ENCODE measurements at regions not wholly inside any gene's neighbourhood (a gene's known extent, or its start where the extent isn't known, plus 50 kb on each side); places are given as distances from the start of the nearest gene placed in this dataset.

GRCh38 chr20:22305381-22305780, 279.0 kb downstream of the FOXA2 start:
- no peak for DNase-seq
- H3K9me3 ChIP-seq: no peaks in the 10 kb centered on the region

GRCh38 chr20:22303523-22303922, 280.8 kb downstream of the FOXA2 start:
- Histone ChIP-seq H3K9me3 (no peaks in the 10 kb centered on the region), H3K4me1 (no peaks in the 10 kb centered on the region), H3K4me3 (no peak overlapping the region), H3K36me3 (no peaks in the 10 kb centered on the region), H3K27ac (no peak overlapping the region), H3K27me3 (no peaks in the 10 kb centered on the region)
- 69 to 71% methylated on average over 3 of the region's 3 CpGs for WGBS, 2 donors
- no peak for ATAC-seq (ENCODE audit: low FRiP score in 2 of 2)
- no peak for TF ChIP-seq POLR2AphosphoS5 (IDR thresholded peaks at IDR 0.05)
- TF ChIP-seq CTCF (IDR thresholded peaks at IDR 0.05): no peak
- no peak for TF ChIP-seq EP300 (IDR thresholded peaks at IDR 0.05)
- no peak for TF ChIP-seq POLR2A (IDR thresholded peaks at IDR 0.05)
- DNase-seq: no peak

More at GRCh38 chr20:22305381-22305780, 279.0 kb downstream of the FOXA2 start:
- no peak for ATAC-seq (ENCODE audit: low FRiP score in 2 of 2)
- Histone ChIP-seq H3K27me3 (no peaks in the 10 kb centered on the region), H3K4me3 (no peak overlapping the region), H3K27ac (no peak overlapping the region), H3K36me3 (no peaks in the 10 kb centered on the region), H3K4me1 (no peaks in the 10 kb centered on the region)
- no peak for TF ChIP-seq POLR2AphosphoS5 (IDR thresholded peaks at IDR 0.05)
- TF ChIP-seq EP300 (IDR thresholded peaks at IDR 0.05): no peak
- TF ChIP-seq POLR2A (IDR thresholded peaks at IDR 0.05): no peak
- no peak for TF ChIP-seq CTCF (IDR thresholded peaks at IDR 0.05)
- WGBS, 2 donors: 61 to 63% methylated on average over 2 of the region's 2 CpGs

- Histone ChIP-seq H3K27ac (no peak overlapping the region), H3K4me3 (no peak overlapping the region), H3K9me3 (no peaks in the 10 kb centered on the region), H3K27me3 (no peaks in the 10 kb centered on the region), H3K4me1 (no peaks in the 10 kb centered on the region), H3K36me3 (no peaks in the 10 kb centered on the region)
- TF ChIP-seq EP300 (IDR thresholded peaks at IDR 0.05) (no peak), POLR2AphosphoS5 (IDR thresholded peaks at IDR 0.05) (no peak), CTCF (IDR thresholded peaks at IDR 0.05) (no peak), POLR2A (IDR thresholded peaks at IDR 0.05) (no peak)
- 83 to 91% methylated on average over 2 of the region's 2 CpGs for WGBS, 2 donors
- no peak for ATAC-seq (ENCODE audit: low FRiP score in 2 of 2)
- DNase-seq: no peak
Observed at GRCh38 chr20:22302039-22302438, 282.3 kb downstream of the FOXA2 start.

GRCh38 chr20:22293886-22294285, 290.5 kb downstream of the FOXA2 start:
- Histone ChIP-seq H3K27me3 (no peaks in the 10 kb centered on the region), H3K27ac (no peak overlapping the region), H3K36me3 (no peaks in the 10 kb centered on the region), H3K4me3 (no peak overlapping the region), H3K4me1 (no peaks in the 10 kb centered on the region), H3K9me3 (no peaks in the 10 kb centered on the region)
- no peak for TF ChIP-seq EP300 (IDR thresholded peaks at IDR 0.05)
- TF ChIP-seq POLR2AphosphoS5 (IDR thresholded peaks at IDR 0.05): no peak
- TF ChIP-seq CTCF (IDR thresholded peaks at IDR 0.05): no peak
- DNase-seq (no peak), ATAC-seq (ENCODE audit: low FRiP score in 2 of 2) (no peak)
- 70 to 71% methylated on average over 4 of the region's 4 CpGs for WGBS, 2 donors

GRCh38 chr20:22289442-22289841, 294.9 kb downstream of the FOXA2 start:
- no peak overlapping the region for H3K27ac ChIP-seq
- DNase-seq: no peak
- TF ChIP-seq POLR2AphosphoS5 (IDR thresholded peaks at IDR 0.05): no peak
- TF ChIP-seq CTCF (IDR thresholded peaks at IDR 0.05): no peak
- no peak for TF ChIP-seq EP300 (IDR thresholded peaks at IDR 0.05)
- TF ChIP-seq POLR2A (IDR thresholded peaks at IDR 0.05): no peak
- H3K4me3 ChIP-seq: no peak overlapping the region
- H3K36me3 ChIP-seq: no peaks in the 10 kb centered on the region
- ATAC-seq (ENCODE audit: low FRiP score in 2 of 2): no peak
- 73 to 84% methylated on average over 5 of the region's 5 CpGs for WGBS, 2 donors
- H3K27me3 ChIP-seq: no peaks in the 10 kb centered on the region
- no peaks in the 10 kb centered on the region for H3K4me1 ChIP-seq
- no peaks in the 10 kb centered on the region for H3K9me3 ChIP-seq

All from upper lobe of left lung (tissue), 6 donors.